Right renal cortex interstitium (tissue), 3 donors: ENCODE measurements at regions not wholly inside any gene's neighbourhood (a gene's known extent, or its start where the extent isn't known, plus 50 kb on each side); places are given as distances from the start of the nearest gene placed in this dataset.
"Not testable (repeated sequence)": the region's sequence is repeated elsewhere in the genome, so short reads cannot be mapped to it uniquely, and the experiment has no call there.

Source experiments
- DNase-seq, 3 donors: peaks; one replicate each; pipeline ENCODE4 v3.0.0-alpha.2; 2013; ENCODE audit warnings: low read depth in 3 of 3, low spot score in 2 of 3

DNA sequence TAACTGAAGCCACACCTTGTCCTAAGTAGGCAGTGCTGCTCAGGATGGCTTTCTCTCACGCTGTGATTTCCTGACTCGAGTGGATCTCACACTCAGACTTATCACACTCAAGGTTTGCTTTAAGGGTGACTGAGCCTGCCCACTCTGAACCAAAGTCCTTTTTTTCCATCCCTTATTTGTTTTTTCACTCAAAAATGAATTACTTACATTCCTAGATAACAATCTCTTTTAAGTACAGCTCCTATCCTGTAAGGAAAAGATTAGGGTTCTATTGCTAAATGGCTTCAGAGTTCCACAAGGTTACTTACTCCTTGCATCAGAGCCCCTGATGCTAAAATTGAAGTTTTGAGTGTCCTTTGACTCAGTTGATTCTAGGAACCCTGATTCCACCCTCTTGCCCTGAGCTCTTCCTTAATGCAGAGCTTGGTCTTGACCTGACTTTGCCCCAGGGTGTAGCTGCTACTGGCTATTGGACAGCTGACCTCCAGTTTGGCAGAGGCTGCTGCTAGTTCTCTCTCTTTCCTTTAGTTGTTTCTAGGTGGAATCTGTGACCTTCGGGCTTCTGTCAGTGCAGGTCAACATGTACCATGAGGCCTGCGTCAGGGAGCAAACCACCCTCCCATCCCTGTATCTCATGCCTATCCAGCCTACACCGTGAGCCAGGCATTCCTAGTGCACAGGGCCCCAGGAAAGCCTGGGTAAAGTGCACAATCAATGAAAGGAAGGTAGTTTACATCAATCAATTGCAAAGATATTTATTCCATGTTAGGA, 80.1 kb upstream of the CD55 start:
- DNase-seq: no peak

DNA sequence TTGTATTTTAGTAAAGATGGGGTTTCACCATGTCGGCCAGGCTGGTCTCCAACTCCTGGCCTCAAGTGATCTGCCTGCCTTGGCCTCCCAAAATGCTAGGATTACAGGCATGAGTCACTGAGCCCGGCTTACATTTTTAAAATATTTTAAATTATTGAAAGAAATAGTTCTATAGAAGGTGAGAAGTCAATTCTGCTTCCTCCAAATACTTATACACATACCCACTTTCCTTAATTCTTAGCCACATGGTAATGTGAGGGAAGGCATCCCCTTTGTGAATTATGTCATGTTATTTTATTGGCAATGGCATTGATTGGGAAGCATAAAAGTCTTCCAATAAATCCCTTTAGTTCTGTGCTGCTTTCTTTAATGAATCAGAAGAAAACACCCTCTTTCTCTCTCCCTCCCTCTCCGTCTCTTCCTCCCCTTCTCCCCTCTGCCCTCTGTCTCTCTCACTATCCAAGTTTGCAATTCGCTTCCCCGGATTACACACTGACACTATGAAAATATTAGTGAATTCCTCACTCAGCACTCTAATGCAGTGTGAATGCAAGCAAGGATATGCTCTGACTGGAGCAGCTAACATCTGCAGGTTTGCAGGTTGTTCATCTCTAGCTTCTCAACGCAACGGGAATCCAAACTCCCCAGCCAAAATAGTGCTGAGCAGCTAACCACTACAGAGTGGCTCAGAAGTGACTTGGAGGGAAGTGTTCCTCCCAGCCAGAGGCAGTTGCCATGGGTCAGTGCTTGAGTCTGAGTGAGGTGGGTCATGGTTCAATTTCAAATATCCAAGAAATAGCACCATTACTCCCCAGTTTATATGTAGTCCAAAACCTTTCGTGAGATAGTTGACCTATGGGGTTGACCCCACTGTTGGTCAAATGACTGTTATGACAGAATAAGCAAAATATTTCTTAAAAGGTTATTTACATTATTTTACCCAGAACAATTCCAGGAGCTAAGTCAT, 77.8 kb upstream of the CD55 start:
- DNase-seq: no peak

DNA sequence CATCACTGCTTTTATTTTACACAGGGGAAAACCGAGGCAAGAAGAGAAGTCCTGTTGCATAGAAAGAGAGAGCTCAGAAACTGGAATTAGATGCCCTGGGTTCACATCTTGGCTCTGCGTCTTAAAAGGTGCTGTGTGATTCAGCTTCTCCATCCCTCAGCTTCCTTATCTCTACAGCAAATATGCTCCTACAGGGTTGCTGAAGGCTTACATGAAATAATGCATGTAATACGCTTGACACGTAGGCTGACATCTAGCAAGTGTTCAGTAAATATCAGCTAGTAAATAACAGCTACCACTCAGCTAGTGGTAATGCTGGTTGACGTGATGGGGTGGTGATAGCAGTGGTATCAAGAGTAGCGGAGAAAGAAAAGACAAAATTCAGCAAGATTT, 77.1 kb upstream of the CD55 start:
- no peak for DNase-seq

DNA sequence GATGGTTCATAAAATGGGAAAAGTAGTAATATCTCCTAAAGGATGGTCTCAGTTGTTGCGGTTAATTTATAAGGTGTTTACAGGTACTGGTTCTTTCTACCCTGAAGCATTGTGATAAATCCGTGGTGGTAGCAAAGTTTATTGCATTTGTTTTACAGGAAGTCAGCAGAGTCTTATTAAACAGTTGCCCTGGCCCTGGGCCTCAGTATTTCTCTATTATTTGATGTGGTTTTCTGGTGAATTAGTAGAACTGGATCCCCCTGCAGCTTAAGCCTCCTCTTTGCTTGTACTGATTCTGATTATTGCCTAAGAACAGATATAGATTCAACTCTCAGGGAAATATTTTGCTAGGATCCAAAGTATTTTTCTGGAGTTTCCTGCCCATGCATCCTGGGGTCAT, 76.4 kb upstream of the CD55 start:
- no peak for DNase-seq

DNA sequence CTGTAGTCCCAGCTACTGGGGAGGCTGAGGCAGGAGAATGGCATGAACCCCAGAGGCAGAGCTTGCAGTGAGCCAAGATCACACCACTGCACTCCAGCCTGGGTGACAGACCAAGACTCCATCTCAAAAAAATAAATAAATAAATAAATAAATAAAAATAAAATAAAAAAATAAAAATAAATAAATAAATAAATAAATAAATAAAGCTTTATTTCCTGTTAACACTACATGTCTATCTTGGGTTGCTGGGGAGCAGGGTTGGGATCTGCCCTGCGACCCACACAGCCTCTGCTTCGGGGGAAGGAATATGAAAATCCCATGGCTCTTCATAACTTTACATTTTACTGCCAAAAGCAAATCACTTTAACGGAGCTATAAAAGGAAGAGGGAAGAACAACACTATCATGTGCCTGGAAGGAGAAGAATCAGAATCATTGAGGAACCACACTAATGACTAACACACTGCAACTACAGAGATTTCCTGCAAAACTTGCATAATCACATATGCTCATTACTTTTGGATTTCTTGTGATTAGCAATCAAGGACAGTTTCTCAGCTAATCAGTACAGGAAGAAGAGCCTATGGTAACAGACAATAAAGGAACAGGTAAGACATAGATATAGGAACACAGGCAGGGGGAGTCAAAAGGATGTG, 72.8 kb upstream of the CD55 start:
- DNase-seq: no peak

DNA sequence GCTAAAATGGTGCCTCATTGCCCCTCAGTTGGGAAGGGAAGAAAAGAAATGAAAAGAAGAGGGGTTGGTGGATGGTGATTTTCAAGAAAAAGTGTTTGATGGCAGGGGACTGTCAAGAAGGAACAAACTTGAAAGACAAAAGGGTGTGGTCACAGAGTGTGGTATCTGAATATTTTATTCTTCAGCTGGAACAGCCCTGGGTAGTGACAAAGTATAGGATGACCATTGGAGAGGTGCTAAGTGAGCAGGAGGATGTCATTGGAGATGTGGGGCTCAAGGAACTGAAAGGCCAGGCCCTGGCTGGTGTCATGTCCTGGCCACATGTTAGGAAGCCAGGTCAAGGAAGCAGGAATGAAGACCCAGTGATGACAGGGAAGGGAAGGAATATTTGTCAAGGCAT, 71.0 kb upstream of the CD55 start:
- no peak for DNase-seq

DNA sequence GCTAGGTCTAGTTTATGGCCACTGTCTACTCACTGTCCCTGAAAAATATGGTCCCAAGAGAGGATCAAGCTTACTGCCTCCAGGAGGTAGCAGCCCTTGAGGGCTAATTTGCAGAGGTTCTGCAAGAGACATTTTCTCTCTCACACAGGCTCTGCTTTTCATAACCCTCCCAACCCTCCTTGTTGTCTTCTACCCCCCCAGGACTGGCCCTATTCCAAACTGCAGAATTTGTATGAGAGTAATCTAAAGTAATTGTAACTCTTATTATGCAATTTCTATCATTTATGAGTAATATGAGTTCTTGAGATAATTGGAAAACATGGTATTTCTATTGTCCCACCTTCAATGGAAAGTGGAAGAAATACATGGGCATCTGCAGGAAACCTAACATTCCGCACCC, 70.4 kb upstream of the CD55 start:
- DNase-seq: no peak

DNA sequence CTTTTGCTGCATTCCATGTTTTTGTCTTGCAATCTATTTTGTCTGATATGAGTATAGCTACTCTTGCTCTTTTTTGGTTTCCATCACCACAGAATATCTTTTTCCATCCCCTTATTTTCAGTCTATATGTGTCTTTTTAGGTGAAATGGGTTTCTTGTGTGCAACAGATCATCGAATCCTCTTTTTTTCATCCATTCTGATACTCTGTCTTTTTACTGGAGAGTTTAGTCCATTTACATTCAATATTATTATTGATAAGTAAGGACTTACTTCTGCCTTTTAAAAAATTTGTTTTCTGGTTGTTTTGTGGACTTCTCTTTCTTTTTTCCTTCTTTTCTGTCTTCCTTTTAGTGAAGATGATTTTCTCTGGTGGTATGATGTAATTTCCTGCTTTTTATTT, 64.6 kb upstream of the CD55 start:
- DNase-seq: no peak

DNA sequence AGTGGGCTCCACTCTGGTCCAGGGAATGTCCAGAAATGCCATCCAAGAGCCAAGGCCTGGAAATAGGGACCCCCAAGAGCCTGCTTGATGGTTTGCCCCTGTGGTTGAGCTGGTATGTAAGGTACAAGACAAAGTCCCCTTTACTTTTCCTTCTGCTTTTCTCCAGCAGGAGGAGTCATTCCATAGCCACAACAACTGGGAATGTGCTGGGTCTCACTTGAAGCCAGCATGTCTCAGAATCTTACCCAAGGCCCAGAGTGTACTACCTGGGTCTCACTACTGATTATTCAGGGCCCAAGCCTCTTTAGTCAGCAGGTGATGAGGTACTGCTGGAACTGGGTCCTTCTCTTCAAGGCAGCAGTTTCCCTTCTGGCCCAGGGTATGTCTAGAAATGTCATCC, 62.1 kb upstream of the CD55 start:
- no peak for DNase-seq

DNA sequence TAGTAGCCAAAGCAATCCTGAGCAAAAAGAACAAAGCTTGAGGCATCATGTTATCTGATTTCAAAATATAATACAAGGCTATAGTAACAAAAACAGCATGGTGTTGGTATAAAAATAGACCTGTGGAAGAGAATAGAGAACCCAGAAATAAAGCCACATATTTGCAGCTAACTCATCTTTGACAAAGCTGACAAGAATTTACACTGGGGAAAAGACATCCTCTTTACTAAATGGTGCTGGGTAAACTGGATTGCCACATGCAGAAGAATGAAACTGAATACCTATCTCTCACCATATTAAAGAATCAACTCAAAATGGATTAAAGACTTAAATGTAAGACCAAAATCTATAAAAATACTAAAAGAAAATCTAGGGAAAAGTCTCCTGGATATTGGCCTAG, 59.5 kb upstream of the CD55 start:
- DNase-seq: no peak

DNA sequence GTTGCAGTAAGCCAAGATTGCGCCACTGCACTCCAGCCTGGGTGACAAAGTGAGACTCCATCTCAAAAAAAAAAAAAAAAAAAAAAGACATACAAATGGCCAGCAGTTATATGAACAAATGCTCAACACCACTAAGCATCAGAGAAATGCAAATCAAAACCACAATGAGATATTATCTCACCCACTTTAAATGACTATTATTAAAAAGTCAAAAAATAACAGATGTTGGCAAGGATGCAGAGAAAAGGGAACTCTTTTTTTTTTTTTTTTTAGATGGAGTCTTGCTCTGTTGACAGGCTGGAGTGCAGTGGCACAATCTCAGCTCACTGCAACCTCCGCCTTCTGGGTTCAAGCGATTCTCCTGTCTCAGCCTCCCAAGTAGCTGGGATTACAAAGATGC, 58.6 kb upstream of the CD55 start:
- not testable (repeated sequence) for DNase-seq

DNA sequence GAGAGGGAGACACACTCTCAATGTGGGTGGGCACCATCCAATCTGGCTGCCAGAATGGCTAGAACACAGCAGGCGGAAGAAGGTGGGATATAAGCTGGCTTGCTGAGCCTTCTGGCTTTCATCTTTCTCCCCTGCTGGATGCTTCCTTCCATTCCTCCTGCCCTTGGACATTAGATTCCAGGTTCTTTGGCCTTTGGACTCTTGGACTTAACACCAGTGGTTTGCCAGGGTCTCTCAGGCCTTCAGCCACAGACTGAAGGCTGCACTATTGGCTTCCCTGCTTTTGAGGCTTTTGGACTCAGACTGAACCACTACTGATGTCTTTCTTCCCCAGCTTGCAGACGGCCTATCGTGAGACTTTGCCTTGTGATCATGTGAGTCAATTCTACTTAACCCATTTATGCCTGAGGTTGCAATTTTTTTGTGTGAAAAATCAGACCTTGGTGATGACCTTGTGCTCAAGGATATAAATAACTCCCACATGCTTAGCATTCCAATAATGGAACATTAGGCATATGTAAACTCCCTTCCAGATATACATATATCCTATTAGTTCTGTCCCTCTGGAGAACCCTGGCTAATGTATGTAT, 56.7 kb upstream of the CD55 start:
- DNase-seq: no peak

DNA sequence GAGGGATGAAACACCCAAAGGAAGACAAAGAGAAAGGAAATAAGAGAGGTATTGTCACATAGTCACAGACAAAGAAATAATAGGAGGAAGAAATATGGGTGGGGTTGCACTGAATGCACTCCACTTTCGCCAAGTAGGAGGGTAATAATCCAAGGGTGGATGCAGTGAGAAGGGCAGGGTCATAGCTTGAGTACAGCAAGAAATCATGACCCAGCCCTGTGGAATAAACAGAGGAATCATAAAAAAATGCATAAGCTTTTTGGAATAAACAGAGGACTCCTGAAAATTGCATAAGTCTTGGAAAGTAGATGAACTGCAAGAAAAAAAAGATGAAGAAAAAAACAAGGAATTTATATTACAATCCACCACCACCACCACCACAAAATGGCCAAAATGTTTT, 53.1 kb upstream of the CD55 start:
- DNase-seq: no peak

DNA sequence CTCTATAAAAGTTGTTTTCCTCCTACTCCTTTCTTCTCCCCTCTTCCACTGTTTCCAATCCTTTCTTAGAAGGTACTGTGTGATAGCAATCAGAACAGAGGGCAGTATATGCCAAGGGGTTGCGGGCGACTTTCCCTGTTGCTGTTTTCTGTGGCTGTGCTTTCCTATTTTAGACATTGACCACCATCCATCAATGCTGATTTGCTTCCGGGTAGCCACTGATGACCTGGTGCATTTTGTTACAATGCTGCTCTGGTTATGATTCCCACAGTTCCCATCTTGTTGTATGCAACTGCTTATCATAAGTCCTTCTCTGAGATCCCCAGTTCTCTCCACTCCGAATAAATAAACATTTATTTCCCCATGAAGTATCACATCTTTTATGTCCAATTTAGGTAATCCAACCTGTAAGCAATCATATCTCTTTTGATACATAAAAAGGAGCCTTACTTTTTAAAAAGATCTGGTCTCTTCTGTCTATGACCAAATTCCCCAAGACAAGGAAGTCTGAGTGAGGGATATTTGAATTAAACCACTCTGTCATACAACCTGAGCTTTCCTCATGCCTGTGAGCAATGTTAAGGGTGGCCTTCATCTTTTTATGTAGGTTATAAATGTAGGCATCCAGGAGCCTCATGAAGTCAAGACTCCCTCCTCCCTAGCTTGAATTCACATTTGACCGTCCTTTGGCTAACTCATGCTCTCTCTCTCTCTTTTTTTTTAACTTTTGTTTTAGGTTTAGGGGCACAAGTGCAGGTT, 52.5 kb upstream of the CD55 start:
- DNase-seq: no peak
